HEK293 (cell line): ENCODE measurements at regions not wholly inside any gene's neighbourhood (a gene's known extent, or its start where the extent isn't known, plus 50 kb on each side); places are given as distances from the start of the nearest gene placed in this dataset.

Experiments
- KLF16 ChIP-seq: fragments of 450-650 bp; formaldehyde crosslinking; IDR thresholded peaks from 2 replicates; pipeline ENCODE4 v1.5.1; 2017; ENCODE audit warnings: missing biosample characterization, missing genetic modification characterization
- OSR2 ChIP-seq: fragments of 450-650 bp; formaldehyde crosslinking; IDR thresholded peaks from 2 replicates; pipeline ENCODE4 v1.5.1; 2016; ENCODE audit warnings: missing biosample characterization, missing genetic modification characterization
- PATZ1 ChIP-seq: fragments of 450-650 bp; formaldehyde crosslinking; IDR thresholded peaks from 2 replicates; pipeline ENCODE4 v1.5.1; 2016; ENCODE audit warnings: missing biosample characterization, missing genetic modification characterization
- PRDM4 ChIP-seq: fragments of 450-650 bp; formaldehyde crosslinking; IDR thresholded peaks from 2 replicates; pipeline ENCODE4 v1.5.1; 2017; ENCODE audit warnings: missing biosample characterization, missing genetic modification characterization
- SP7 ChIP-seq: fragments of 450-650 bp; formaldehyde crosslinking; IDR thresholded peaks from 2 replicates; pipeline ENCODE4 v1.5.1; 2016; ENCODE audit warnings: missing biosample characterization, missing genetic modification characterization
- TRIM28 ChIP-seq: IDR thresholded peaks from 2 replicates; pipeline ENCODE4 v1.6.1; 2011; ENCODE audit warnings: low read length, control low read depth, borderline replicate concordance
- YY2 ChIP-seq: fragments of 450-650 bp; formaldehyde crosslinking; IDR thresholded peaks from 2 replicates; pipeline ENCODE4 v1.5.1; 2016; ENCODE audit warnings: missing biosample characterization, missing genetic modification characterization
- ZBTB44 ChIP-seq: fragments of 450-650 bp; IDR thresholded peaks from 2 replicates; pipeline ENCODE4 v1.5.1; 2018; ENCODE audit warnings: missing biosample characterization, mild to moderate bottlenecking, missing genetic modification characterization
- ZBTB8A ChIP-seq: fragments of 450-650 bp; formaldehyde crosslinking; IDR thresholded peaks from 2 replicates; pipeline ENCODE4 v1.5.1; 2016; ENCODE audit warnings: missing biosample characterization, missing genetic modification characterization
- ZNF114 ChIP-seq: fragments of 450-650 bp; formaldehyde crosslinking; IDR thresholded peaks from 2 replicates; pipeline ENCODE4 v1.5.0; 2017; ENCODE audit warnings: missing biosample characterization, missing genetic modification characterization
- ZNF121 ChIP-seq: fragments of 450-650 bp; formaldehyde crosslinking; IDR thresholded peaks from 2 replicates; pipeline ENCODE4 v1.5.1; 2016; ENCODE audit warnings: missing biosample characterization, missing genetic modification characterization
- ZNF18 ChIP-seq: fragments of 450-650 bp; formaldehyde crosslinking; IDR thresholded peaks from 2 replicates; pipeline ENCODE4 v1.5.1; 2016; ENCODE audit warnings: missing biosample characterization, missing genetic modification characterization
- ZNF211 ChIP-seq: fragments of 450-650 bp; formaldehyde crosslinking; IDR thresholded peaks from 2 replicates; pipeline ENCODE4 v1.5.1; 2016; ENCODE audit warnings: low read depth, missing biosample characterization, missing genetic modification characterization
- ZNF239 ChIP-seq: fragments of 450-650 bp; formaldehyde crosslinking; IDR thresholded peaks from 2 replicates; pipeline ENCODE4 v1.5.1; 2016; ENCODE audit warnings: missing biosample characterization, missing genetic modification characterization
- ZNF324 ChIP-seq: fragments of 450-650 bp; formaldehyde crosslinking; IDR thresholded peaks from 2 replicates; pipeline ENCODE4 v1.5.1; 2016; ENCODE audit warnings: missing biosample characterization, missing genetic modification characterization
- ZNF433 ChIP-seq: fragments of 450-650 bp; formaldehyde crosslinking; IDR thresholded peaks from 2 replicates; pipeline ENCODE4 v1.5.1; 2016; ENCODE audit warnings: missing biosample characterization, missing genetic modification characterization, low read depth
- ZNF449 ChIP-seq: fragments of 450-650 bp; formaldehyde crosslinking; IDR thresholded peaks from 2 replicates; pipeline ENCODE4 v1.5.1; 2017; ENCODE audit warnings: missing biosample characterization, mild to moderate bottlenecking, missing genetic modification characterization, moderate library complexity
- ZNF473 ChIP-seq: fragments of 450-650 bp; formaldehyde crosslinking; IDR thresholded peaks from 2 replicates; pipeline ENCODE4 v1.5.1; 2017; ENCODE audit warnings: missing biosample characterization, missing genetic modification characterization
- ZNF501 ChIP-seq: fragments of 450-650 bp; formaldehyde crosslinking; IDR thresholded peaks from 2 replicates; pipeline ENCODE4 v1.5.1; 2016; ENCODE audit warnings: missing biosample characterization, missing genetic modification characterization
- ZNF518A ChIP-seq: fragments of 450-650 bp; formaldehyde crosslinking; conservative IDR thresholded peaks from 2 replicates; pipeline ENCODE4 v1.5.1; 2016; ENCODE audit warnings: low read depth, missing biosample characterization, missing genetic modification characterization
- ZNF610 ChIP-seq: fragments of 450-650 bp; formaldehyde crosslinking; IDR thresholded peaks from 2 replicates; pipeline ENCODE4 v1.5.1; 2016; ENCODE audit warnings: missing biosample characterization, missing genetic modification characterization, borderline replicate concordance
- ZNF776 ChIP-seq: fragments of 450-650 bp; formaldehyde crosslinking; IDR thresholded peaks from 2 replicates; pipeline ENCODE4 v1.5.0; 2017; ENCODE audit warnings: missing biosample characterization, missing genetic modification characterization, borderline replicate concordance
- ZNF792 ChIP-seq: fragments of 450-650 bp; formaldehyde crosslinking; IDR thresholded peaks from 2 replicates; pipeline ENCODE4 v1.5.1; 2016; ENCODE audit warnings: missing biosample characterization, missing genetic modification characterization
- ZSCAN5A ChIP-seq: fragments of 450-650 bp; formaldehyde crosslinking; IDR thresholded peaks from 2 replicates; pipeline ENCODE4 v1.5.1; 2016; ENCODE audit warnings: missing biosample characterization, missing genetic modification characterization

GRCh38 chr6:157756708-157757429 lies 66.2 kb upstream of the SNX9 start (continued):
- TF ChIP-seq ZNF18 (tag by site-specific recombination) (no peak), ZNF518A (tag by site-specific recombination) (no peak), ZNF449 (tag by site-specific recombination) (no peak), ZNF610 (tag by site-specific recombination) (no peak), ZNF324 (tag by site-specific recombination) (0 out of 2 replicates have a peak, but pooled peaks have one; percentile 34), ZBTB8A (tag by site-specific recombination) (no peak), ZNF211 (tag by site-specific recombination) (no peak), ZNF114 (tag by site-specific recombination) (no peak), OSR2 (tag by site-specific recombination) (no peak), ZNF776 (tag by site-specific recombination) (no peak), TRIM28 (peak; percentile 84), ZBTB44 (tag by site-specific recombination) (no peak), ZNF433 (tag by site-specific recombination) (no peak), ZNF121 (tag by site-specific recombination) (no peak), ZNF473 (tag by site-specific recombination) (no peak), ZSCAN5A (tag by site-specific recombination) (no peak), YY2 (tag by site-specific recombination) (no peak), KLF16 (tag by site-specific recombination) (no peak), PRDM4 (tag by site-specific recombination) (no peak), ZNF239 (tag by site-specific recombination) (no peak), ZNF501 (tag by site-specific recombination) (no peak), PATZ1 (tag by site-specific recombination) (no peak), ZNF792 (tag by site-specific recombination) (no peak), SP7 (tag by site-specific recombination) (peak; percentile 43)
